NCI-H2196 treated with DMSO at 0.1 percent for 48 hours (cell line): ENCODE measurements at regions not wholly inside any gene's neighbourhood (a gene's known extent, or its start where the extent isn't known, plus 50 kb on each side); places are given as distances from the start of the nearest gene placed in this dataset.

ENCODE experiments used
- DNase-seq: peaks from one replicate; lab custom pipeline; 2025; ENCODE audit not compliant: unreplicated experiment; lab: John Stamatoyannopoulos, UW

- peak; percentile 87 for DNase-seq
These were observed 354.6 kb upstream of the ADGRL2 start for GRCh38 chr1:81446000-81446669.

DNA sequence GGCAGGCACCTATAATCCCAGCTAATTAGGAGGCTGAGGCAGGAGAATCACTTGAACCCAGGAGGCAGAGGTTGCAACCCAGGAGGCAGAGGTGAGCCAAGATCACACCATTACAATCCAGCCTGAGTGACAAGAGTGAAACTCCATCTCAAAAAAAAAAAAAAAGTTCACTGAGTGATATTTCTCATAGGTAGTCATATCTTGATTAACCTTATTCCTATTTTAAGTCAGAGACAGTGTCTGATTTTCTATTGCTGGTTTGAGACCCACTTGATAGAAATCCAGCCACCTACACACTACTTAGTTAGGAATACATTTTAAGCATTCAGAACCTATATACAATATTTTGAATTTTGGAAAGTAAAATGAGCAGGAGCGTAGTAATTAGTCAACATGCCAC, 357.4 kb upstream of the ADGRL2 start:
- DNase-seq: no peak

GRCh38 chr1:81439046-81439823, 361.5 kb upstream of the ADGRL2 start:
- no peak for DNase-seq

GRCh38 chr1:81437649-81438048, 363.1 kb upstream of the ADGRL2 start:
- DNase-seq: no peak

DNA sequence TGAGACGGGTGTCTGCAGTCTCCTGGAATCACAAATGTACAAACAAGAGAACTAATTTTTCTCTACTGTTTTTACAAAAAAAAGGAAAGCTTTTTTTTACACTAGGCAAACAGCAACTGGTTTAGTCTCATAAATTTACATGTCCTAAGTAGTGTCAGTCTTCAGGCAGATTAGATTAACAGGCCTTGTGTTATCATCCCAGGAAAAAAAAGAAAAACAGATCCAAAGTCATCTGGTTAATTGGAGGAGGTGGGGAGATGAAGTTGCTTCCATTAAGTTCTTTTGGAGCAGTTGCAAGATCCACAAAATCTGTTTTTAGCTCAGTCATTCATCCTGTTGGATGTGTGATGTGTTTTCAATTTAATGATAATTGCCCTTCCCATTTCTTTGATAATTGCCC, 363.5 kb upstream of the ADGRL2 start:
- no peak for DNase-seq

- no peak for DNase-seq
These were observed 365.6 kb upstream of the ADGRL2 start for GRCh38 chr1:81435175-81435574.

GRCh38 chr1:81433676-81434075, 367.1 kb upstream of the ADGRL2 start:
- DNase-seq: no peak

DNA sequence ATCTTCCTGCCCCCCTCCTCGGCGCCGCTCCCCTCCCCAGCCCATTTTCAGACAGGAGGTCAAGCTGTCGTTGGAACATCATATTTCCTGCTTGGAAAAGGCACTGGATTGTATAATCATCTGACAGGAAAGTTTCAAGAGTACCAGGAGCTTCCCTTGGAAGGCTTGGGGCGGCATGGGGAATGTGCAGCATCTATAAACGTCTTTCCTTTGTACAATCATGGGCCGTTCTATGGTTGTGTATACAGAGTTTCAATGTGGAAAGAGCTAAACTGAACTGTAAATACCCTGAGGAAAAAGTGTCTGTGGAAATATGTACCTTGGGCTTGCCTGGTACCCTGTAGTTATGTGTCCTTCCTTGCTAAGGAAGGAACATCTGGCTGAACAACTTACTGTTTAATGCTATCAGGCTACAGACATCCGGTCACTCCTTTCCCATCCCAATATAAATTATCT, 368.1 kb upstream of the ADGRL2 start:
- no peak for DNase-seq

DNA sequence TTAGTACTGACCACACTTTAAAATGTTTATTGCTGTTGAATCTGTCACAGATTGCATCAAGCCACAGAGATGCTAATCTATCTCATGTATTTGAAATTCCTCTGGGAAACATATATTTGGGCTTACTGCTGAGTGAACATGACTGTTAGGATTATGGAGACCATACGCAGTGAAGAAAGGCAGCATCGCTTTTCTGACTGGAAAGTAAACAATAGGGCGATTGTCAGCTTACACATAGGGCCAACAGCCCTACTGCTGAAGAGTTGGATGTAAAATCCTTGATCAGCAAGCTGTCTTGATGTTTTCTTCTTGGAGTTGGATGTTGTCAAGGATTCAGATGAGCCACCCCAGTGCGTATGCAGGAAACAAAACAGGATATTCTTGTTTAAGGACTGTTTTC, 368.7 kb upstream of the ADGRL2 start:
- DNase-seq: no peak

DNA sequence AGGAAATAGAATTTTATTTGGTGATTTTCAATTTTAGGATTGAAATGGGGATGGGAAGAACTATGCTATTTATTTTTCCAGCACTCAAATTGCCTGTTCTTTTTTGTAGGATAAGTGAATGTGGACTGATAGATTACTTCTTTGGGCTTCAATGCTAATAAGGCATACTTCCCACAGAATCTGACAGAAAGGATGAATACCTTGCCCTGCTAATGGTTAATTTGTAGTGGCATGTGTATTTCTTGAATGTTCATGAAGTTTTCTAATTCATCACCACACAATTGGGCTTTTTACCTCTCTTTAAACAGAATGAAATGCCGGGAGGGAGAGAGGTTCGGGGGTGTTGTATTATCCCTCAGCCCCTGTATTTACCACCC, 369.1 kb upstream of the ADGRL2 start:
- no peak for DNase-seq

- DNase-seq: no peak
These were observed 369.6 kb upstream of the ADGRL2 start for GRCh38 chr1:81430955-81431623.

DNA sequence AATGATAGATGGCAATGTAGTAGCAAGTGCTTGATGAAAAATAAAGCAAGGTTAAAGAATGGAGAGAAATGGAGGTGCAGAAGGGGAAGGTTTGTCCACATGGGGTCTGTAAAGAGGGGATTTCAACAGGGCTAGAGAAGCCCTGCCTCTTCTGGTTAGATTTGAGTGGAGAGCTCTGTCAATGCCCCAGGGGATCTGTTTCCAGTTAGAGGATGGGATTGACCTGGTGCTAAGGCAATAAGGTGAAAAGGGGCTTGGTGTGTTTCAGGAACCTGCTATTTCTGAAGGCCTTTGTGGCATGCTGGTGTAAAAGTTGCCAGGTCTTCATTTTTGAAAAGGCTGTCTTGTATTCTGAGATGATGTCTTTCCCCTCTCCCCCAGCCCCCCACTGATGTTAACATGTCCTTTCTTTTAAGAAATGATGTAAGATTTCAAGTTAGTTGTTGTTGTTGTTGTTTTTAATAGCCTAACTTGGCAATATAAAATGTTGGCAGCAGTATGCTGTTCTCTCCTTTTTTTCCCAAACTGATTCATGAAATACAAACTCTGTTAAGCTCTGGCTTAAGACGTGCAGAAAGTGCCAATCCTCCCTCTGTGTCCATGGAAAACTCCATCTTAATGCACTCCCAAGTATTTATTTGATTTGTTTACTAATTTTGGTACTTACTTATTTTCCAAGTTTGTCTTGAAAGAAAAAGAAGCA, 370.3 kb upstream of the ADGRL2 start:
- no peak for DNase-seq

- no peak for DNase-seq
These were observed 371.7 kb upstream of the ADGRL2 start for GRCh38 chr1:81428998-81429397.

- no peak for DNase-seq
These were observed 375.9 kb upstream of the ADGRL2 start for GRCh38 chr1:81424816-81425215.

GRCh38 chr1:81424061-81424460, 376.7 kb upstream of the ADGRL2 start:
- no peak for DNase-seq

DNA sequence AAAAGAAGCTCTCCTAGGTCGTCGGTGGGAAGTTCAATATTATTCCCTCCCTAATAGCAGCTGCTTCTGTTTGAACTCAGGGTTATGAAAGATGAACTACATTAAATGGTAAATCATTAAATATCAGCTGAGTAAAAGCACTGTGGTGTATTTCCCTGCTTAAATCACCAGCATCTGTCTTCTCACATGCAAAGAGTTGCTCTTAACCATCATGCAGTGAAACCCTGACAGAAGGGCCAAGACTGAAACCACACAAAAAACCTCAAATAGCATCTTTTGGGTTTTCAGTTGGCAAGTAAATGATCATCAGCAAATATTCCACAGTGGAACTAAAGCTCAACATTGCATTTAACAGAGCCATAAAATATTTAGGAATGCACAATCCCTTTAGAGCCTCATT, 380.0 kb upstream of the ADGRL2 start:
- DNase-seq: no peak

DNA sequence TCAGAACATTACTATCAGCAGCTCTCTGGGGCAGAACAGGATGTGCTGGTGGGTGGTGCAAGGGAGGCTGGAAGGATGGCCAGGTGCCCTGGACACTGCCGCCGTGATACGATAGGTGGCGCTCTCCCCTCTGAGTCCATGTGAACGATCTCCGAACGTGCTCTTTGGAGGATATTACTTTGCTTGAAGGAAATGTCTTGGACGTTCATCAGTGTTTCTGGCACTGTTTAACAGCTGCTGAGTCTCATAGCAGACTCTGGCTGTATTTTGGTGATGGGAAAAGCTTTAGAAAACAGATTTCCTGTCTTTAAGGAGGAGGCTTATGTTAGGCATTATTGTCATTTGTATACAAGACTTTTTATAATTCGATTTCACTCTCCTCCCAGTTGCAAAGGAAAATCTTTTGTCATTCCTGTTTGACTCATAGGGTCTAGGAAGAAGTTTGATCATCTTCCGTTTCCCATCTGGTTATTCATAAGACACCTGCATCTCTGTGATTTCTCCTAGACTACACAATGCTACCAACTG, 386.2 kb upstream of the ADGRL2 start:
- peak; percentile 61 for DNase-seq

- no peak for DNase-seq
These were observed 387.8 kb upstream of the ADGRL2 start for GRCh38 chr1:81412954-81413353.

- DNase-seq: no peak
These were observed 389.8 kb upstream of the ADGRL2 start for GRCh38 chr1:81410941-81411340.

- no peak for DNase-seq
These were observed 390.4 kb upstream of the ADGRL2 start for GRCh38 chr1:81410351-81410750.

DNA sequence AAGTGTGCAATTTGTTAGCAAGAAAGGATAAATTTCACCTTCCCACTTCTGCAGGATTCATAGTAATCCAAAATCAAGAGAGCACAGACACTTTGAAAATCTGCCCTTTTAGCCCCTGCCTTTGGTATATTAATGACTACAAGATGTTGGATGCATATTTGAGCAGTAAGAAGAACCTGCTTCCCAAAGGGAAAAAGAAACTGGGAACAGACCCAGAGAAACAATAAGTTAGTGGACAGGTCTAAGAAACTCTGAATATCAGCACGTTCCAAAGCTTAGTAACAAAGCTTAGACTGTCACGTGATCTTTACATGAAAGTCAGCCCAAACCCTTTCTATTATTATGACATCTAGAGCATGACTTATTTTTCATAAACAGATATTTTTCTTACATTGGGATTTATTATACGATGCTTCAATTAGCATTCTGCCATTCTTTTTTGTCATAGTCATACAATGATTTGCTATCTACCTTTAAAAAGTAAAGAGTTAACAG, 390.9 kb upstream of the ADGRL2 start:
- no peak for DNase-seq
